H1 (cell line): ENCODE measurements at regions not wholly inside any gene's neighbourhood (a gene's known extent, or its start where the extent isn't known, plus 50 kb on each side); places are given as distances from the start of the nearest gene placed in this dataset.

Source experiments
- GTF2F1 ChIP-seq: IDR thresholded peaks from 2 replicates; pipeline ENCODE4 v1.6.1; 2012; ENCODE audit warnings: low read depth, low read length, improper control_type of control experiment, borderline replicate concordance
- ZNF274 ChIP-seq: IDR thresholded peaks from 2 replicates; pipeline ENCODE4 v1.7.0; 2012; ENCODE audit warnings: low read length, borderline replicate concordance; ENCODE audit errors: extremely low read depth

- TF ChIP-seq GTF2F1 (no peak), ZNF274 (no peak)
Measured at GRCh38 chr6:14209000-14209399, 91.4 kb downstream of the CD83 start (continued).
